Kidney (tissue), 13 donors: ENCODE measurements at regions not wholly inside any gene's neighbourhood (a gene's known extent, or its start where the extent isn't known, plus 50 kb on each side); places are given as distances from the start of the nearest gene placed in this dataset.
A peak's percentile ranks its signal among the peaks of the same experiment; 100 is the strongest.
"Not testable (repeated sequence)": the region's sequence is repeated elsewhere in the genome, so short reads cannot be mapped to it uniquely, and the experiment has no call there.

ENCODE experiments used
- DNase-seq, 5 donors: peaks; one replicate each; pipeline ENCODE4 v3.0.0-alpha.2; 2013 to 2020
- FAIRE-seq: peaks from 2 replicates; lab custom pipeline; 2012; peaks lifted over from hg19 to GRCh38; lab: Jason Lieb, UNC
- H3K27ac ChIP-seq, 2 donors: one replicate each; pipeline ENCODE4 v1.7.0; 2013; ENCODE audit warnings: low read depth in 2 of 2, low read length in 2 of 2, inconsistent platforms in 1 of 2
- H3K27me3 ChIP-seq: one replicate; pipeline ENCODE4 v1.7.1; 2013; ENCODE audit warnings: low read length, inconsistent platforms; ENCODE audit not compliant: control insufficient read depth, insufficient read depth
- H3K36me3 ChIP-seq, 3 donors: one replicate each; pipeline versions ENCODE4 v1.7.0 to v1.7.1; 2013; ENCODE audit warnings: low read length in 3 of 3, control low read depth in 1 of 3, inconsistent platforms in 1 of 3; ENCODE audit not compliant: insufficient read depth in 3 of 3, control insufficient read depth in 2 of 3
- H3K4me1 ChIP-seq, 3 donors: one replicate each; pipeline versions ENCODE4 v1.7.0 to v1.7.1; 2013; ENCODE audit warnings: low read length in 3 of 3, inconsistent platforms in 1 of 3, low read depth in 1 of 3; ENCODE audit not compliant: control insufficient read depth in 2 of 3, insufficient read depth in 2 of 3
- H3K4me3 ChIP-seq, 3 donors: one replicate each; pipeline versions ENCODE4 v1.7.0 to v1.8.1; 2013; ENCODE audit warnings: low read length in 3 of 3, control low read depth in 1 of 3, inconsistent platforms in 1 of 3
- H3K9ac ChIP-seq, 3 donors: one replicate each; pipeline versions ENCODE4 v1.7.0 to v1.7.1; 2013; ENCODE audit warnings: low read length in 3 of 3, control low read depth in 1 of 3, inconsistent platforms in 1 of 3
- H3K9me3 ChIP-seq, 3 donors: one replicate each; pipeline versions ENCODE4 v1.7.0 to v1.7.1; 2013; ENCODE audit warnings: low read length in 3 of 3, control low read depth in 1 of 3, inconsistent platforms in 1 of 3; ENCODE audit not compliant: control insufficient read depth in 2 of 3, insufficient read depth in 1 of 3
- CTCF ChIP-seq: IDR thresholded peaks from 3 replicates; pipeline ENCODE4 v1.5.1; 2012; ENCODE audit warnings: mild to moderate bottlenecking, moderate library complexity, borderline replicate concordance; ENCODE audit not compliant: insufficient read depth; ENCODE audit errors: extremely low read depth
- intact Hi-C: fragments of 100-400 bp; cut with DNase I; formaldehyde crosslinking; loops from one replicate; pipeline ENCODE4 v1.11.1; 2022
- donor health status: control.
- donor health status: control.
- donor health status: control.
- donor health status: control.
- donor health status: control.
- donor health status: DM: yes; HTN: yes; CAD: no.
- donor health status: Normal renal cell carcinoma (clear cell type).

GRCh38 chr12:131298526-131299369 lies 345.0 kb downstream of the ADGRD1 start:
- H3K9ac ChIP-seq, H3K4me3 ChIP-seq, H3K9me3 ChIP-seq, FAIRE-seq, H3K36me3 ChIP-seq, DNase-seq, H3K27me3 ChIP-seq, H3K4me1 ChIP-seq, intact Hi-C loops, H3K27ac ChIP-seq: not testable (repeated sequence)

- FAIRE-seq, H3K36me3 ChIP-seq, intact Hi-C loops: not testable (repeated sequence)
Measured at GRCh38 chr12:131299370-131299701, 345.6 kb downstream of the ADGRD1 start.

GRCh38 chr12:131303576-131303975 lies 349.9 kb downstream of the ADGRD1 start:
- FAIRE-seq, H3K9ac ChIP-seq, H3K9me3 ChIP-seq, intact Hi-C loops, DNase-seq, H3K36me3 ChIP-seq, H3K27me3 ChIP-seq, H3K4me1 ChIP-seq, H3K4me3 ChIP-seq, H3K27ac ChIP-seq: not testable (repeated sequence)

More at GRCh38 chr12:131299370-131299701, 345.6 kb downstream of the ADGRD1 start:
- not testable (repeated sequence) for DNase-seq, H3K27ac ChIP-seq, H3K27me3 ChIP-seq, H3K9ac ChIP-seq, H3K9me3 ChIP-seq, H3K4me3 ChIP-seq, H3K4me1 ChIP-seq

- intact Hi-C loops, H3K9me3 ChIP-seq, DNase-seq, H3K9ac ChIP-seq, FAIRE-seq, H3K27ac ChIP-seq, H3K4me3 ChIP-seq, H3K36me3 ChIP-seq, H3K27me3 ChIP-seq, H3K4me1 ChIP-seq: not testable (repeated sequence)
Measured at GRCh38 chr12:131304642-131305041, 350.9 kb downstream of the ADGRD1 start.

- DNase-seq = no peak
Measured at GRCh38 chr12:131309700-131310099, 356.0 kb downstream of the ADGRD1 start.

GRCh38 chr12:131310227-131310969 lies 356.7 kb downstream of the ADGRD1 start:
- H3K9me3 ChIP-seq, H3K4me3 ChIP-seq, H3K27ac ChIP-seq, H3K9ac ChIP-seq, H3K4me1 ChIP-seq, FAIRE-seq, H3K36me3 ChIP-seq, DNase-seq, intact Hi-C loops, H3K27me3 ChIP-seq: not testable (repeated sequence)

More at GRCh38 chr12:131309700-131310099, 356.0 kb downstream of the ADGRD1 start:
- H3K27me3 ChIP-seq = no peaks in the 10 kb centered on the region
- intact Hi-C loops = no loop called here
- TF ChIP-seq CTCF = no peak
- H3K4me1 ChIP-seq = no peaks in the 10 kb centered on the region
- no peak overlapping the region for H3K27ac ChIP-seq
- H3K9me3 ChIP-seq = no peaks in the 10 kb centered on the region
- no peak overlapping the region for H3K9ac ChIP-seq
- H3K4me3 ChIP-seq = no peak overlapping the region
- FAIRE-seq = no peak
- H3K36me3 ChIP-seq = no peaks in the 10 kb centered on the region

- peak in 4 of 5 donors; percentile 51 to 70 (median 64) for DNase-seq
- H3K9ac ChIP-seq, H3K4me3 ChIP-seq, intact Hi-C loops, H3K4me1 ChIP-seq, H3K27ac ChIP-seq, H3K27me3 ChIP-seq, H3K9me3 ChIP-seq, H3K36me3 ChIP-seq, FAIRE-seq: not testable (repeated sequence)
Measured at GRCh38 chr12:131311279-131311722, 357.6 kb downstream of the ADGRD1 start.
